ENCODE measurements at regions not wholly inside any gene's neighbourhood (a gene's known extent, or its start where the extent isn't known, plus 50 kb on each side); places are given as distances from the start of the nearest gene placed in this dataset.

GRCh38 chr16:51757505-51757904, 606.4 kb upstream of the SALL1 start:
- Histone ChIP-seq H3K36me3 (ENCODE audit: control insufficient read depth, insufficient read depth, low read length) (no peaks in the 10 kb centered on the region), H3K4me1 (ENCODE audit: control insufficient read depth, insufficient read depth, low read length) (peaks cover 25% of the 10 kb centered on the region)

GRCh38 chr16:51757124-51757470, 606.0 kb upstream of the SALL1 start:
- Histone ChIP-seq H3K36me3 (ENCODE audit: control insufficient read depth, insufficient read depth, low read length) (no peaks in the 10 kb centered on the region), H3K9ac (ENCODE audit: low read depth, low read length) (no peak overlapping the region), H3K27me3 (ENCODE audit: control insufficient read depth, insufficient read depth, low read length) (no peaks in the 10 kb centered on the region), H3K4me1 (ENCODE audit: control insufficient read depth, insufficient read depth, low read length) (peaks cover 25% of the 10 kb centered on the region), H3K4me3 (ENCODE audit: low read depth, low read length) (no peak overlapping the region), H3K9me3 (ENCODE audit: control insufficient read depth, insufficient read depth, low read length) (no peaks in the 10 kb centered on the region)

More at GRCh38 chr16:51757505-51757904, 606.4 kb upstream of the SALL1 start:
- Histone ChIP-seq H3K4me3 (ENCODE audit: low read depth, low read length) (no peak overlapping the region), H3K9me3 (ENCODE audit: control insufficient read depth, insufficient read depth, low read length) (no peaks in the 10 kb centered on the region), H3K27me3 (ENCODE audit: control insufficient read depth, insufficient read depth, low read length) (peaks cover 3% of the 10 kb centered on the region), H3K9ac (ENCODE audit: low read depth, low read length) (no peak overlapping the region)

- Histone ChIP-seq H3K4me3 (ENCODE audit: low read depth, low read length) (no peak overlapping the region), H3K4me1 (ENCODE audit: control insufficient read depth, insufficient read depth, low read length) (peaks cover 25% of the 10 kb centered on the region), H3K9ac (ENCODE audit: low read depth, low read length) (no peak overlapping the region), H3K36me3 (ENCODE audit: control insufficient read depth, insufficient read depth, low read length) (no peaks in the 10 kb centered on the region), H3K27me3 (ENCODE audit: control insufficient read depth, insufficient read depth, low read length) (no peaks in the 10 kb centered on the region), H3K9me3 (ENCODE audit: control insufficient read depth, insufficient read depth, low read length) (no peaks in the 10 kb centered on the region)
These were observed 605.5 kb upstream of the SALL1 start for GRCh38 chr16:51756447-51757123.

- Histone ChIP-seq H3K4me3 (ENCODE audit: low read depth, low read length) (no peak overlapping the region), H3K9me3 (ENCODE audit: control insufficient read depth, insufficient read depth, low read length) (no peaks in the 10 kb centered on the region), H3K36me3 (ENCODE audit: control insufficient read depth, insufficient read depth, low read length) (no peaks in the 10 kb centered on the region), H3K9ac (ENCODE audit: low read depth, low read length) (no peak overlapping the region), H3K27me3 (ENCODE audit: control insufficient read depth, insufficient read depth, low read length) (no peaks in the 10 kb centered on the region), H3K4me1 (ENCODE audit: control insufficient read depth, insufficient read depth, low read length) (peaks cover 25% of the 10 kb centered on the region)
These were observed 604.7 kb upstream of the SALL1 start for GRCh38 chr16:51755577-51756355.

DNA sequence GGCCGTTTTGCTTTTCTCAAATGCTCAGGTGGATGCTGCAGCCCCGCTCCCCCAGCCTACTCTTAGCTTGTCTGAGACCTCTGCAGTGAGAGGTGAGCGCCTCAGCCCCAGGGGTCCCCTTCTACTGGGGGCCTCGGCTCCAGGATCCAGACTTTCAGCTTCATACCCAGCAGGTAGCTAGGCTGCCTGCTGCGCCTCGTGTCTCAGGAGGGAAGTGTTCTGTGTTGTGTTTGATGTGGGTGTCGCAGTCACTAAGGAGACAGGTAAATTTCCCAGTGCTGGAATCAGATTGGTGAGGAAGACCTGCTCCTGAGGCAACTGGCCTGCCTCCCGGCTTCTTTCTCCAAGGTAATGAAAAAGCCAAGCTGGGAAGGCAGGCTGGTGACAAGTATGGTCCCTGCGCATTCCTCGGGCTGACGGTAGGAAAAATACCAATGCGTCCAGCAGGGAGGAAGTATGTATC, 604.0 kb upstream of the SALL1 start:
- Histone ChIP-seq H3K4me1 (ENCODE audit: control insufficient read depth, insufficient read depth, low read length) (peaks cover 25% of the 10 kb centered on the region), H3K4me3 (ENCODE audit: low read depth, low read length) (no peak overlapping the region), H3K27me3 (ENCODE audit: control insufficient read depth, insufficient read depth, low read length) (no peaks in the 10 kb centered on the region), H3K9me3 (ENCODE audit: control insufficient read depth, insufficient read depth, low read length) (no peaks in the 10 kb centered on the region), H3K9ac (ENCODE audit: low read depth, low read length) (no peak overlapping the region), H3K36me3 (ENCODE audit: control insufficient read depth, insufficient read depth, low read length) (no peaks in the 10 kb centered on the region)

- Histone ChIP-seq H3K27me3 (ENCODE audit: control insufficient read depth, insufficient read depth, low read length) (no peaks in the 10 kb centered on the region), H3K9ac (ENCODE audit: low read depth, low read length) (no peak overlapping the region)
These were observed 602.5 kb upstream of the SALL1 start for GRCh38 chr16:51753467-51754127.

DNA sequence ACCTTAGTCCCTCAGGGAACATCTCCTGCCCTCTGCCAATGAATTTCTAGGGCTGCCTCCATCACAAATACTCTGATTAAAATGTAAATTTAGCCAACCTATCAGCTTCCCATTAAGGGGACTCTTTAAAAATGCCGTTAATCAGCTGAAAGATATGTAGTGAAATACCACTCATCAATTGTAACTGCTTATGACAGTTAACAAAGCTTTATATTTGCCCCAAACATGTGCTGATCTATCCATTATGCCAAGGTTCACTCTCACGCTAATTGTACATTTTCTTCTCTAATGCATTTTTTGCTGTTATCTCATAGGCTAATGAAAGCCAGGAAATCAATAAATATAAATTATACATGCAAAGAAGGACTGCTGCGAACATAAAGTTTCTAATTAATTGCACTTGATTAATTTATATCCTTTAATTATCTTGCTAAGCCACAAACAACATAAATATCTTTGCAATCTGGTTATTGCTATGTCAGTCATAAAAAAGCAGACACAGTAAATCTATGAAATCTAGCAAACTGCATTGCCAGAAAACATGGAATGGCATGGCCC, 601.4 kb upstream of the SALL1 start:
- peaks cover 17% of the 10 kb centered on the region for H3K4me1 ChIP-seq (ENCODE audit: control insufficient read depth, insufficient read depth, low read length)
- no peaks in the 10 kb centered on the region for H3K9me3 ChIP-seq (ENCODE audit: control insufficient read depth, insufficient read depth, low read length)
- H3K9ac ChIP-seq (ENCODE audit: low read depth, low read length), result no peak overlapping the region
- H3K4me3 ChIP-seq (ENCODE audit: low read depth, low read length), result no peak overlapping the region
- no peaks in the 10 kb centered on the region for H3K36me3 ChIP-seq (ENCODE audit: control insufficient read depth, insufficient read depth, low read length)
- no peaks in the 10 kb centered on the region for H3K27me3 ChIP-seq (ENCODE audit: control insufficient read depth, insufficient read depth, low read length)

More at GRCh38 chr16:51753467-51754127, 602.5 kb upstream of the SALL1 start:
- no peaks in the 10 kb centered on the region for H3K9me3 ChIP-seq (ENCODE audit: control insufficient read depth, insufficient read depth, low read length)
- no peak overlapping the region for H3K4me3 ChIP-seq (ENCODE audit: low read depth, low read length)
- H3K4me1 ChIP-seq (ENCODE audit: control insufficient read depth, insufficient read depth, low read length), result peaks cover 17% of the 10 kb centered on the region
- no peaks in the 10 kb centered on the region for H3K36me3 ChIP-seq (ENCODE audit: control insufficient read depth, insufficient read depth, low read length)

DNA sequence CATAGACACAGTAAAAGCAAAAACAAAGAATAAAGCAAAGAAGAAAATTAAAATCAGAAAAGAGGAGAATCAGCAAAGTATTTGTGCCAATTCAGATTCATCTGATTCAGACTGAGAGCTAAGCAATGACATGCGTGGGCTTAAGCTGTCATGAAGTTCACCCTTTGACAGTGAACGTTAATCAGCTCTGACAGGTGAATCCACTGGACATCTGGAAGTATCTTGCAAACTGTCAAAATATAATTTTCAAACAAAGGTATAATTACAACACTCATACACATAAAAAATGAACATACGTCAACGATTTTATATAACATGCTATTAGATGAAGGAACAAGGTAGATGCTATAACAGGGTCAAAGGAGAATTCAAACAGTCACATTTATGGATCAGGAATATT, 596.3 kb upstream of the SALL1 start:
- H3K36me3 ChIP-seq (ENCODE audit: control insufficient read depth, insufficient read depth, low read length), result no peaks in the 10 kb centered on the region
- H3K4me3 ChIP-seq (ENCODE audit: low read depth, low read length), result no peak overlapping the region
- no peak overlapping the region for H3K9ac ChIP-seq (ENCODE audit: low read depth, low read length)
- H3K4me1 ChIP-seq (ENCODE audit: control insufficient read depth, insufficient read depth, low read length), result no peaks in the 10 kb centered on the region
- no peaks in the 10 kb centered on the region for H3K27me3 ChIP-seq (ENCODE audit: control insufficient read depth, insufficient read depth, low read length)
- H3K9me3 ChIP-seq (ENCODE audit: control insufficient read depth, insufficient read depth, low read length), result peaks cover 3% of the 10 kb centered on the region

GRCh38 chr16:51734220-51734619, 583.1 kb upstream of the SALL1 start:
- Histone ChIP-seq H3K9ac (ENCODE audit: low read depth, low read length) (no peak overlapping the region), H3K27me3 (ENCODE audit: control insufficient read depth, insufficient read depth, low read length) (no peaks in the 10 kb centered on the region), H3K9me3 (ENCODE audit: control insufficient read depth, insufficient read depth, low read length) (no peaks in the 10 kb centered on the region), H3K36me3 (ENCODE audit: control insufficient read depth, insufficient read depth, low read length) (no peaks in the 10 kb centered on the region), H3K4me3 (ENCODE audit: low read depth, low read length) (no peak overlapping the region), H3K4me1 (ENCODE audit: control insufficient read depth, insufficient read depth, low read length) (no peaks in the 10 kb centered on the region)

DNA sequence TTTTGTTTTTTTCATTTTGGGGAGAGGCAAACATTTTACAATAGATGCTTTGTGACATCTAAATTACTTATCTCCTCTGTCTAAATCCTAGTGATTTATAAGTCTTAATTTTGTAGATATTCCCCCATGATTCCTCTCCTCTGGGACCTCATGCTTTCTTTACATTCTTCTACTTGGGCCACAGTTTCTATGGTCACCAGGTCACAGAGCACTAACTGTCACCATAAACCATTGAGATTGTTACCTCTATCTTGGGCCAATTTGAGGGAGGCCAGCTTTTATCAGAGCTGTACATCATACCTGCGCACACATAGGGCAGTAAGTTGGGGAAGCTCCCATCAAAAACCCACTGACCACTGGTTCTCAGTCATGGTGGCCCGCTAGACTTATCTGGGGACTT, 582.1 kb upstream of the SALL1 start:
- no peak overlapping the region for H3K4me3 ChIP-seq (ENCODE audit: low read depth, low read length)
- no peaks in the 10 kb centered on the region for H3K27me3 ChIP-seq (ENCODE audit: control insufficient read depth, insufficient read depth, low read length)
- H3K9me3 ChIP-seq (ENCODE audit: control insufficient read depth, insufficient read depth, low read length), result no peaks in the 10 kb centered on the region
- H3K36me3 ChIP-seq (ENCODE audit: control insufficient read depth, insufficient read depth, low read length), result no peaks in the 10 kb centered on the region
- H3K4me1 ChIP-seq (ENCODE audit: control insufficient read depth, insufficient read depth, low read length), result no peaks in the 10 kb centered on the region
- no peak overlapping the region for H3K9ac ChIP-seq (ENCODE audit: low read depth, low read length)

DNA sequence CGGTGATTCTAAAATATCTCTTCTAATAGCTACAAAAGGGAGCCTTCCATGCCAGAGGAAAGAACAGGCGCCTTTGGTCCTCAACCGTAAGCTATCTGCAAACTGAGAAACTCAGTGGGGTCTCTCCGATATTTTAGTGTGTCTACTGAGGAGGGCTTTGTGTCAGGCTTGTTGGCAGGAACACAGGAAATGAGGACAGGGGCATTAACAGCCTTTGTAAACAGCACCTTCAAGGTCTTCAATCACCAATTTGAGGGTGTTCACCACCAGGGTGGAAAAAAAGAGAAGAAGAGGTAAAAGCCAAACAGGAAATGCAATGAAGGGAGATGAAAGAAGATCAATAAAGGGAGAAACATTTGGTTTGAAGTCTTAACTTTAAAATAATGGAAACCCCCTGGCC, 580.1 kb upstream of the SALL1 start:
- H3K4me3 ChIP-seq (ENCODE audit: low read depth, low read length), result no peak overlapping the region
- no peaks in the 10 kb centered on the region for H3K4me1 ChIP-seq (ENCODE audit: control insufficient read depth, insufficient read depth, low read length)
- no peaks in the 10 kb centered on the region for H3K36me3 ChIP-seq (ENCODE audit: control insufficient read depth, insufficient read depth, low read length)
- H3K27me3 ChIP-seq (ENCODE audit: control insufficient read depth, insufficient read depth, low read length), result no peaks in the 10 kb centered on the region
- H3K9ac ChIP-seq (ENCODE audit: low read depth, low read length), result no peak overlapping the region
- H3K9me3 ChIP-seq (ENCODE audit: control insufficient read depth, insufficient read depth, low read length), result no peaks in the 10 kb centered on the region

All from iPS-15b (cell line).